KBM-7 (cell line): ENCODE measurements at regions not wholly inside any gene's neighbourhood (a gene's known extent, or its start where the extent isn't known, plus 50 kb on each side); places are given as distances from the start of the nearest gene placed in this dataset.
"Not testable (repeated sequence)": the region's sequence is repeated elsewhere in the genome, so short reads cannot be mapped to it uniquely, and the experiment has no call there.

Source experiments
- DNase-seq: peaks from one replicate; pipeline ENCODE4 v3.0.0-alpha.2; 2015
- in situ Hi-C: fragments of 300-500 bp; cut with MboI; formaldehyde crosslinking; loops from 2 replicates; pipeline ENCODE4 v1.14.3; 2020; ENCODE audit warnings: low sequenced_read_pairs, low pct_unique_long_range_greater_than_20kb, mixed read lengths

DNA sequence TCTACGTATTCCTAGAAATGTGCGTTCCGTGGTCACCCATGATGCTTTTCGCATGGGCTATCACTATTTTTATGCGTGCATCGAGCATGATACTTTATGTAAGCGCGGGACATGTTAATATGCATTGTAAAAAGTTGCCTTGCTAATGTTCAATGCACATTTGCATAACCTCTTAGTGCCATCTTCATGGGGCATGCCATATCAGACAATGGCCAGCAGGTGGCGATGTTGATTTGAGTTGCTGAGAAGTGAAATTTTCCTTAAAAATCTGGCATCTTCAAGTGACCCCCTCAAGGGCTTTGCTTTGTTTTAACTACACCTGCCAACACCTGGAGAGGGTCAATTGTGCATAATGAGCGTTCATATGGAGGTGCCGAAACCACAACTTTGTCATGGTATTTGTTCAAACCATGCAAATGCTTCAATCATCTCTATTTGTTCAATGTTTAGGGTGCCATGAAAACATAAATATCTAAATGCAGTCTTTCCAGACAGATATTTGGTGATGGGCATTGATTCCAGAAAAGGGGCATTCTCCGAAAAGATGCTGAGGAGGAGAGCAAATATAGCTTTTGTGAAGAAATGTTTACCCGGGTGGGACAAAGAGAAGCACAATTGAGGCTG is 833.9 kb upstream of the PRKX start:
- DNase-seq, result peak; percentile 73
- in situ Hi-C loops, result no loop called here

DNA sequence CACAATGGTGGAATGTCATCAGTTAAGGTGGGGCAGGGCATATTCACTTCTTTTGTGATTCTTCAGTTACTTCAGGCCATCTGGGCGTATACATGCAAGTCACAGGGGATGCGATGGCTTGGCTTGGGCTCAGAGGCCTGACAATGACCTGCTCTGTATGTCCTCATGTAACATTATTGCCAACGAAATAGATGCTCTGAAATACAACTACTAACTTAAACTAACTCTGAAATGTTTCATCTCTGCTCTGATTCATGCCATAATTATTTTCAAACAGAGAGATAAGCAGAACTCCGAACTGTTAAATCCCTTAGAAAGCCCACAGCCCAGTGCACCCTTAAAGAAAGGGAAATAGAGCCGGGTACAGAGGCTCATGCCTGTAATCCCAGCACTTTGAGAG is 832.7 kb upstream of the PRKX start:
- in situ Hi-C loops, result not testable (repeated sequence)

GRCh38 chrX:4528247-4528646 is 814.8 kb upstream of the PRKX start:
- in situ Hi-C loops, result no loop called here
- DNase-seq, result no peak

More for the DNA sequence above, 832.7 kb upstream of the PRKX start:
- DNase-seq, result not testable (repeated sequence)

DNA sequence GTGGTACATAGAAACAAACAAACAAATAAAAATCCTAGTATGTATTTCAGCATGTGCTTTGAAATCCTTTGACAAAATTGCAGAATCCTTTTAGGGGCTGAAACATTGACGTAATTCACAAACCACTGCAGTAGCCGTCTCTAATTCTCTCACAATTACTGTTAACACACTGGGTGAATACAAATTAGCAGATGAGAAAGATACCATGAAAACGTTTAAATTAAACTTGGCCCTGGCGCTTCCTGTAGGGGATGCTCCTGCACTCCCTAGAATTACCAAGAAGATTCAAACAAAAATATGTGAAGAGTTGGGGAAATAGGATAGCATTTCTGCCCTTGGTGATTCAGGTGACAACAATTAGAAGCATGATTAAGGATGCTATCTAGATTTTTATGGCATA is 772.5 kb upstream of the PRKX start:
- no peak for DNase-seq
- in situ Hi-C loops, result no loop called here

DNA sequence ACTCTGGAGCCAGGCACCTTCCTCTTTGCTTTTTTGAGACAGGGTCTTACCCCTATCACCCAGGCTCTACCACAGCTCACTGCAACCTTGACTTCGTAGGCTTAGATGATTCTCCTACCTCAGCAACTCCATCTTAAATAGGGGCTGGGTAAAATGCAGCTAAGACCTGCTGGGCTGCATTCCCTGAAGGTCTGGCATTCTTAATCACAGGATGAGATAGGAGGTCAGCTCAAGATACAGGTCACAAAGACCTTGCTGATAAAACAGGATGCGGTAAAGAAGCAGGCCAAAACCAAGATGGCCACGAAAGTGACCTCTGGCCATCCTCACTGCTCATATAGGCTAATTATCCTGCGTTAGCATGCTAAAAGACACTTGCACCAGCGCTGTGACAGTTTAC is 770.8 kb upstream of the PRKX start:
- in situ Hi-C loops, result no loop called here
- no peak for DNase-seq

DNA sequence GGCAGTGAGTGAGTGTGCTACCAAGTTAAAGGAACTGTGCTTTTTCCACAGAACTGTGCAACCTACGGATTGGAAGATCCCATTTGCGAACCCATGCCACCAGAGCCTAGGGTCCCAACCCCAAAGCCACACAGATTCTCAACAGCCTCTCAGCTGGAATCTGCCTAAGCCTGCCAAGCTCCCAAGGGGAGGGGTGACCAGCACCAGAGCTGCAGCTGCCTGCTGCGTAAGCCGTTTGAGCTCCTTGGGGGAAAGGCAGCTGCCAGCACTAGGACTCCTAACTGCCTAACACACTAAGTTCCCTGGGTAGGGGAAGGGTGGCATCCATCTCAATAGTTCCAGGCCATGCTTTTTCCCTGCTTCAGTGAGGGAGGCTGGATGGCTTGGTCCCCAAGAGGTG is 738.1 kb upstream of the PRKX start:
- DNase-seq, result no peak
- in situ Hi-C loops, result no loop called here

DNA sequence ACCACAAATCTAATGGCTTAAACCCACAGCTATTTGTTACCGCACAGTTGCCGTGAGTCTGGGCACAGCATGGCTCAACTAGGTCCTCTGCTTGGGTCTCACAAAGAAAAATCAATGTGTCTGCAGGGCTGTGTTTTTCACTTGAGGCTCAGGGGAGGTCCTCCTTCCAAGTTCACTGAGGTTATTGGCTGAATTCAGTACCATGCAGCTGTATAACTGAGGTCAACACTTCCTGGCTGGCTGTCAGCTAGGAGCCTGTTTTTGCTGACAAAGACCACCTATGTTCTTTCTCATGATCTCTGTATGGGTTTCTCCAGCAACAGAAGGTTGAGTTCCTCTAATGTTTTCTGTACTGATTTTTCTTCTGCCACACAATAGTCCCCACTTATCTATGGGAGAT is 736.7 kb upstream of the PRKX start:
- no peak for DNase-seq
- in situ Hi-C loops, result no loop called here

GRCh38 chrX:4435905-4436304 is 722.5 kb upstream of the PRKX start:
- in situ Hi-C loops, result no loop called here
- DNase-seq, result no peak

DNA sequence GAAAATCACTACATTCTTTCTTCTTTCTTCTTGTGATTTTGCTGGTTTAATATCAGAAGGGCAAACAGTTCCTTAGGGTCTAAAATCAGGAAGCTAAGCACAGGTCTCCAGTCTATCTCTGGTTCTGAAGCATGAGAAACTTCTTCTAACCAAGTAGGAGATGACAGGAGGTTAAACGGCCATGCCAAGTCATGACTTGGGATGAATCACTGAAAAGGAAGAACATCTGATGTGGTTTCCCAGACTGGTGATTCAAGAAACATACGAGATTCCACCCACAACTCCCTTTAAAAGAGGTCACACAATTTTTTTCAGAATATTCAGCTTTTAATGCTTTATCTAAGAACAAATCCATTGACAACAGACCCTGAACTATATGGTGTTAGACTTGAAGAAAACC is 684.0 kb upstream of the PRKX start:
- no peak for DNase-seq
- in situ Hi-C loops, result no loop called here

GRCh38 chrX:4382273-4382672 is 668.8 kb upstream of the PRKX start:
- DNase-seq, result no peak
- in situ Hi-C loops, result no loop called here

DNA sequence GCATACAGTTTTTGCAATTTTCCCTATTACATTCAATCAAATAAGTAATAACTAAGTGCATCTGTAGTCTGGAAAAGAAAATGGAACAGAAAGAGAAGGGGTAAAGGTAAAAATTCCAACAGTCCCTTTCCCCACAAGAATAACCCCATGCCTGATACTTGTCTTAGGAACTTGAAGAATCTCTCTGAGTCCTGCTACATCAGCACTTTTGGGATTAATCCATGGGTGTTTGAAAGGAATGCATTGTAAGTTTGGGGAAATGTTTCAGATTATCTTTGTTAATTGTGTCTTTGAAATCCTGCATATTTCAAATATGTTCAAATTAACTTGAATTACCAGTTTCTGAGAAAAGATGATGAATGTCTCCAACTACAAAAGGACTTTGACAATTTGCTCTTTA is 667.3 kb upstream of the PRKX start:
- in situ Hi-C loops, result no loop called here

DNA sequence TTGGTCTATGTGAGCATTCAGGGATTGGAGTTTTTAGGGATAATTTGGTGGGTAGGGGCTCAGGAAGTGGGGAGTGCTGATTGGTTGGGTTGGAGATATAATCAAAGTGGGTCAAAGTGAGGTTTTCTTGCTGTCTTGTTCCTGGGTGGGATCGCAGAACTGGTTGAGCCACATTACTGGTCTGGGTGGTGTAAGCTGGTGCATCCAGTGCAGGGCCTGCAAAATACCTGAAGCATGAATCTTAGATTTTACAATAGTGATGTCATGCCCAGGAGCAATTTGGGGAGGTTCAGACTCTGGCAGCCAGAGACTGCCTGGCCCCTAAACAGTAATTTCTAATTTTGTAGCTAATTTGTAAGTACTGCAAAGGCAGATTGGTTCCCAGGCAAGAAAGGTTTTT is 665.6 kb upstream of the PRKX start:
- no peak for DNase-seq
- in situ Hi-C loops, result no loop called here

More for the DNA sequence above, 667.3 kb upstream of the PRKX start:
- DNase-seq, result no peak

DNA sequence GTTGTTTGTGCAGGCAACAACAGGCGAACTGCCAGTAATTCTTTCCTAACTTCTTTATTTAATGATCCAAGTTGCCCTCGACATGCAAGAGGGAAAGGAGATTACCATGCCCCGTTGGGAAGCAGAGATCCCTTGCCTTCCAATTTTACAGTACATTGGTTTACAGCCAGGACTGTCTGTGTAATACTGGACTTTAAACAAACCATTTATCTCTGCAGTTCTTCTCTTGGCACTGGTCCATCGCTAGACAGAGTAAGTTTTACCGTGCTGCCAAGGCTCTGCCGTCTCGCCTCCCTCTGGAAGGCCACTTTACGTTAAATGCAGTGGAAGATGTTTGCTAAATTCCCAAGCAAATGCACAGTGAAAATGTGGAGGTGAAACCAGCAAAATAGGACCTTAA is 660.3 kb upstream of the PRKX start:
- in situ Hi-C loops, result no loop called here
- DNase-seq, result no peak

- in situ Hi-C loops, result no loop called here
- no peak for DNase-seq
Observed at GRCh38 chrX:4358577-4358976, 645.1 kb upstream of the PRKX start.

- DNase-seq, result no peak
- in situ Hi-C loops, result no loop called here
Observed at GRCh38 chrX:4322916-4323315, 609.5 kb upstream of the PRKX start.

DNA sequence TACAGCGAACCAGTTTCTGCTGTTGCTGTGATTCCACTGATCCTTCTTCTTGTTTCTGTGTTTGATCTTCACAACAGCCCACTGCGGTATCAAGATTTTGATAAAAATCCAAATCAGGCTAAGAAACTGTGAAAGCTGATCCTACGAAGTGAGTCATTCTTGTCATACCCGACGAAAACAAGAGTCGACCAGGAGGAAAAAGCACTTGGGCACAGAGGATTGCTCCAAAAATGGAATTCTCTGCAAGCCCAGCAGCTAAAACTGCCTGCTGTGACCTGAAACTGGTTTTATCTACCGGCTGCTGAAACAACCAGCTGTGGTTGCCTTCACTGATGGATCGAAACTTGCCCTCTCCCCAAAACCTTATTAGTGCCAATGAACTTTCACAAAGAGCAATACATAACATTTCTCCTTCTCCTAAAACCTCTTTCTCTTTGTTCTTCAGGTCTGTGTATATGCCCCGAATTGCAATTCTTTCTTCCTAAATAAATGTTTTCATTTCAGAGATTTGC is 607.0 kb upstream of the PRKX start:
- in situ Hi-C loops, result no loop called here
- no peak for DNase-seq

GRCh38 chrX:4315891-4316290 is 602.4 kb upstream of the PRKX start:
- in situ Hi-C loops, result no loop called here

DNA sequence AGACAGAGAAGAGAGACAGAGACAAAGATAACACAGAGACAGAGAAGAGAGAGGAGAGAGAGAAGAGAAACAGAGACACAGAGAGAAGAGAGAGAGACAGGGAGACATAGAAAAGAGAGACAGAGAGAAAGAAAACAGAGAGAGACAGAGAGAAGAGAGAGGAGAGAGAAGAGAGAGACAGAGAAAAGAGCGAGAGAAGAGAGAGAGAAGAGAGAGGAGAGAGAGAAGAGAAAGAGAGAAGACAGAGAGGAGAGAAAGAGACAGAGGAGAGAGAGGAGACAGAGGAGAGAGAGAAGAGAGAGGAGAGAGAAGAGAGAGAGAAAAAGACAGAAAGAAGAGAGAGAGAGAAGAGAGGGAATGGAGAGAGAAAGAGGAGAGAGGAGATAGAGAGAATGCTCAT is 601.1 kb upstream of the PRKX start:
- no peak for DNase-seq
- in situ Hi-C loops, result no loop called here

More at GRCh38 chrX:4315891-4316290, 602.4 kb upstream of the PRKX start:
- no peak for DNase-seq

GRCh38 chrX:4277122-4277521 is 563.7 kb upstream of the PRKX start:
- peak; percentile 21 for DNase-seq
- in situ Hi-C loops, result no loop called here

DNA sequence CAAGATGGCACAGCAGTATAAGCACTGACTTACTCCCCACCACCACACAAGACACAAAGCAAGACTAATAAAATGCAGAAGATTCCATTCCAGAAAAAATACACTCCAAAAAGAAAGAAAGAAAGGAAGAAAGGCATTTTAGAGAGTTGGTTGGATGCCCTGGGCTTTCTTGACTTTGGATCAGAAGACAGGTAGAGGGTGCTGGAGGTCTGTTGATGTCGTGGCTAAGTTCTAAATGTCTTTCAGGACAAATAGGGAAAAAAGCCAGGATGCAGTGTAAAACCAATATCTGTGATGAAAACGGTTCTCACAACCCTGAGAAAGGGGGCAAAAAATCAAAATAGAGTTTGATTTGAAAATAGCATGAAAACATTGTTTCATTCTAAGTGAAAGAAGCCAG is 555.2 kb upstream of the PRKX start:
- in situ Hi-C loops, result no loop called here
- no peak for DNase-seq

DNA sequence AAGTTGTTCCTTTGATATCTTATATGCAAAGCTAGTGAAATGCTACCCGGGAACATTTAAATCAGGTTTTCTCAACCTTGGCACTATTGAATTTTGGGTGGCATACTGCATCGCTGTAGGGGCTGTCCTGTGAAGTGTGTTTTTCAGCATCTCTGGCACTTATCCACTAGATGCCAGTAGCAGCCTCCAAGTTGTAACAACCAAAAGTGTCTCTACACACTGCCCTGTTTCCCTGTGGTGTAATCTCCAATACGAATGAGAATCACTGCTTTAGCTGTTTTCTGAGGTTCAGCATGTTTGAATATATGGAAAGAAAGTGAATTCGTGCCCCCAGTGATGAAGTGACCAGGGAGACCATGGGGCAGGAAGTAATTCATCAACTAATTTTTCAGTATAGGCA is 551.6 kb upstream of the PRKX start:
- in situ Hi-C loops, result no loop called here

More for the DNA sequence above, 551.6 kb upstream of the PRKX start:
- no peak for DNase-seq
